ENCODE measurements at regions not wholly inside any gene's neighbourhood (a gene's known extent, or its start where the extent isn't known, plus 50 kb on each side); places are given as distances from the start of the nearest gene placed in this dataset.

GRCh38 chr11:33646629-33647028 lies 54.0 kb downstream of the C11orf91 start:
- DNase-seq (ENCODE audit: low spot score), result no peak

- DNase-seq (ENCODE audit: low spot score), result no peak
Measured at GRCh38 chr11:33646168-33646567, 54.5 kb downstream of the C11orf91 start.

- DNase-seq (ENCODE audit: low spot score), result no peak
Measured at GRCh38 chr11:33645686-33646085, 54.9 kb downstream of the C11orf91 start.

GRCh38 chr11:33643167-33643824 lies 57.3 kb downstream of the C11orf91 start:
- DNase-seq (ENCODE audit: low spot score), result no peak

- DNase-seq (ENCODE audit: low spot score), result no peak
Measured at GRCh38 chr11:33642461-33643166, 58.0 kb downstream of the C11orf91 start.

GRCh38 chr11:33640730-33641371 lies 59.8 kb downstream of the C11orf91 start:
- no peak for DNase-seq (ENCODE audit: low spot score)

- no peak for DNase-seq (ENCODE audit: low spot score)
Measured at GRCh38 chr11:33638608-33639007, 62.0 kb downstream of the C11orf91 start.

- DNase-seq (ENCODE audit: low spot score), result no peak
Measured at GRCh38 chr11:33636104-33636503, 64.5 kb downstream of the C11orf91 start.

- DNase-seq (ENCODE audit: low spot score), result no peak
Measured at GRCh38 chr11:33635161-33635560, 65.5 kb downstream of the C11orf91 start.

- DNase-seq (ENCODE audit: low spot score), result no peak
Measured at GRCh38 chr11:33634291-33634834, 66.3 kb downstream of the C11orf91 start.

- no peak for DNase-seq (ENCODE audit: low spot score)
Measured at GRCh38 chr11:33633251-33634003, 67.2 kb downstream of the C11orf91 start.

- DNase-seq (ENCODE audit: low spot score), result no peak
Measured at GRCh38 chr11:33631749-33632091, 68.9 kb downstream of the C11orf91 start.

GRCh38 chr11:33630936-33631748 lies 69.5 kb downstream of the C11orf91 start:
- DNase-seq (ENCODE audit: low spot score), result no peak

GRCh38 chr11:33624083-33624482 lies 76.5 kb downstream of the C11orf91 start:
- DNase-seq (ENCODE audit: low spot score), result no peak

GRCh38 chr11:33622806-33623205 lies 77.8 kb downstream of the C11orf91 start:
- DNase-seq (ENCODE audit: low spot score), result no peak

GRCh38 chr11:33622186-33622585 lies 78.4 kb downstream of the C11orf91 start:
- no peak for DNase-seq (ENCODE audit: low spot score)

GRCh38 chr11:33620423-33621171 lies 80.0 kb downstream of the C11orf91 start:
- DNase-seq (ENCODE audit: low spot score), result no peak

GRCh38 chr11:33618956-33619355 lies 81.7 kb downstream of the C11orf91 start:
- DNase-seq (ENCODE audit: low spot score), result no peak

- DNase-seq (ENCODE audit: low spot score), result no peak
Measured at GRCh38 chr11:33618351-33618710, 82.3 kb downstream of the C11orf91 start.

GRCh38 chr11:33617672-33618350 lies 82.8 kb downstream of the C11orf91 start:
- no peak for DNase-seq (ENCODE audit: low spot score)

Measured in CD4-positive, alpha-beta T cell treated with Interleukin-2 at 100 ng/mL for 4 hours (primary cell).